Ascending aorta (tissue), 2 donors: ENCODE measurements at regions not wholly inside any gene's neighbourhood (a gene's known extent, or its start where the extent isn't known, plus 50 kb on each side); places are given as distances from the start of the nearest gene placed in this dataset.
A peak's percentile ranks its signal among the peaks of the same experiment; 100 is the strongest.

Experiments
- DNase-seq, 2 donors: peaks; one replicate each; pipeline ENCODE4 v3.0.0-alpha.2; 2019; ENCODE audit warnings: low spot score in 2 of 2
- H3K27ac ChIP-seq, 2 donors: fragments of 200-600 bp; sonication (generic); one replicate each; pipeline ENCODE4 v1.5.1; 2016 to 2017; ENCODE audit warnings: mild to moderate bottlenecking in 1 of 2
- H3K27me3 ChIP-seq: fragments of 200-600 bp; sonication (generic); one replicate; pipeline ENCODE4 v1.5.1; 2017
- H3K36me3 ChIP-seq, 2 donors: fragments of 200-600 bp; sonication (generic); one replicate each; pipeline ENCODE4 v1.5.1; 2016
- H3K4me1 ChIP-seq, 2 donors: fragments of 200-600 bp; sonication (generic); one replicate each; pipeline ENCODE4 v1.5.1; 2016 to 2017; ENCODE audit warnings: mild to moderate bottlenecking in 1 of 2
- H3K4me3 ChIP-seq, 2 donors: fragments of 200-600 bp; sonication (generic); one replicate each; pipeline ENCODE4 v1.5.1; 2016 to 2017; ENCODE audit warnings: mild to moderate bottlenecking in 1 of 2
- H3K9me3 ChIP-seq, 2 donors: fragments of 200-600 bp; sonication (generic); one replicate each; pipeline ENCODE4 v1.5.1; 2016
- CTCF ChIP-seq, 3 experiments: fragments of 200-600 bp in 2 of 3; fragments of 450-650 bp in 1 of 3; sonication (generic) in 2 of 3; IDR thresholded peaks; one replicate each; pipeline ENCODE4 v1.5.1; 2016 to 2019; ENCODE audit warnings: antibody characterized with exemption in 3 of 3, mild to moderate bottlenecking in 1 of 3, moderate library complexity in 1 of 3
- intact Hi-C: fragments of 100-400 bp; cut with DNase I; formaldehyde crosslinking; loops from one replicate; pipeline ENCODE4 v1.15.1; 2023

GRCh38 chr17:77366206-77366557 is 225.4 kb downstream of the SEC14L1 start:
- no peak overlapping the region for H3K4me3 ChIP-seq
- DNase-seq = no peak
- H3K36me3 ChIP-seq = no peaks in the 10 kb centered on the region
- H3K4me1 ChIP-seq = peaks cover 12 to 36% of the 10 kb centered on the region in 2 donors
- intact Hi-C loops = no loop called here
- TF ChIP-seq CTCF (IDR thresholded peaks at IDR 0.05) = no peak
- no peaks in the 10 kb centered on the region for H3K9me3 ChIP-seq
- peak overlapping the region; percentile 73 to 90 for H3K27ac ChIP-seq
- H3K27me3 ChIP-seq = no peaks in the 10 kb centered on the region

GRCh38 chr17:77366558-77367245 is 225.9 kb downstream of the SEC14L1 start:
- TF ChIP-seq CTCF (IDR thresholded peaks at IDR 0.05) = peak in 1 of 3 experiments; percentile 7
- DNase-seq = no peak
- Histone ChIP-seq H3K4me1 (peaks cover 17 to 41% of the 10 kb centered on the region in 2 donors), H3K4me3 (no peak overlapping the region), H3K27me3 (no peaks in the 10 kb centered on the region), H3K9me3 (no peaks in the 10 kb centered on the region), H3K36me3 (no peaks in the 10 kb centered on the region), H3K27ac (peak overlapping the region; percentile 73 to 90)
- intact Hi-C loops = no loop called here

- no peak for TF ChIP-seq CTCF (IDR thresholded peaks at IDR 0.05)
- no peaks in the 10 kb centered on the region for H3K9me3 ChIP-seq
- no peaks in the 10 kb centered on the region for H3K36me3 ChIP-seq
- intact Hi-C loops = no loop called here
- no peak for DNase-seq
- no peaks in the 10 kb centered on the region for H3K27me3 ChIP-seq
- no peak overlapping the region for H3K4me3 ChIP-seq
- H3K27ac ChIP-seq = peak overlapping the region; percentile 15 to 92
- H3K4me1 ChIP-seq = peaks cover 28 to 44% of the 10 kb centered on the region in 2 donors
Observed at GRCh38 chr17:77369544-77369971, 228.8 kb downstream of the SEC14L1 start.

- no peak for DNase-seq
Observed at GRCh38 chr17:77370586-77370985, 229.8 kb downstream of the SEC14L1 start.

GRCh38 chr17:77371117-77371887 is 230.5 kb downstream of the SEC14L1 start:
- no peak for DNase-seq
- Histone ChIP-seq H3K27me3 (no peaks in the 10 kb centered on the region), H3K4me3 (peak overlapping the region in 1 of 2 donors; percentile 80), H3K4me1 (peaks cover 23 to 46% of the 10 kb centered on the region in 2 donors), H3K36me3 (no peaks in the 10 kb centered on the region), H3K9me3 (no peaks in the 10 kb centered on the region), H3K27ac (peak overlapping the region; percentile 92)
- intact Hi-C loops = no loop called here
- TF ChIP-seq CTCF (IDR thresholded peaks at IDR 0.05) = no peak

More at GRCh38 chr17:77370586-77370985, 229.8 kb downstream of the SEC14L1 start:
- Histone ChIP-seq H3K9me3 (no peaks in the 10 kb centered on the region), H3K27ac (peak overlapping the region; percentile 92), H3K36me3 (no peaks in the 10 kb centered on the region), H3K4me1 (peaks cover 27 to 45% of the 10 kb centered on the region in 2 donors), H3K27me3 (no peaks in the 10 kb centered on the region), H3K4me3 (no peak overlapping the region)
- TF ChIP-seq CTCF (IDR thresholded peaks at IDR 0.05) = no peak
- intact Hi-C loops = no loop called here
